GM19438 (cell line): ENCODE measurements at regions not wholly inside any gene's neighbourhood (a gene's known extent, or its start where the extent isn't known, plus 50 kb on each side); places are given as distances from the start of the nearest gene placed in this dataset.
"Not testable (repeated sequence)": the region's sequence is repeated elsewhere in the genome, so short reads cannot be mapped to it uniquely, and the experiment has no call there.

Experiments
- ATAC-seq: cut with Tn5 transposase; IDR thresholded peaks from one replicate; pipeline ENCODE4 v1.9.1; 2021; ENCODE audit warnings: low read depth; ENCODE audit not compliant: unreplicated experiment

DNA sequence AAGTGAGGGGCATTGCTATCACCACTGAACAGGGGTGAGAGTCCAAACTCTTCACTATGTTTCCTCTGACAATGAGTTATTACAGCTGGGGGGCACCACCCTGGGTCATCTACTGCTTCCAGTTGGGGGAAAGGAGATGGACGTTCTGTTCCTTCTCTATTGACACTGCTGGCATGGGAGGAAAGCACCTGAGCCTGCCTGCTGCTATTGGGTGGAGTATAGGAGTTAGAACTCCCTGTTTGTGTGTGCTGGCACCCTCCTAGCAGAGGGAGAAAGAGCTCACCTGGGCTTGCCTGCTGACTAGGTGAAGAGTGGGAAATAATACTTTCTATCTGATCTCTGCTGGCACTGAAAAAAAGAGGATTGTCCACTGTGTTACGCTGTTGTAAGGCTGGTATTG, 163.8 kb downstream of the MSN start:
- no peak for ATAC-seq

- no peak for ATAC-seq
These were observed 161.1 kb downstream of the MSN start for GRCh38 chrX:65828599-65828998.

DNA sequence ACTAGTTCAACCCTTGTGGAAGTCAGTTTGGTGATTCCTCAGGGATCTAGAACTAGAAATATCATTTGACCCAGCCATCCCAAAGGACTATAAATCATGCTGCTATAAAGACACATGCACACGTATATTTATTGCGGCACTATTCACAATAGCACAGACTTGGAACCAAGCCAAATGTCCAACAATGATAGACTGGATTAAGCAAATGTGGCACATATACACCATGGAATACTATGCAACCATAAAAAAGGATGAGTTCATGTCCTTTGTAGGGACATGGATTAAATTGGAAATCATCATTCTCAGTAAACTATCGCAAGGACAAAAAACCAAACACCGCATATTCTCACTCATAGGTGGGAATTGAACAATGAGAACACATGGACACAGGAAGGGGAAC, 157.8 kb downstream of the MSN start:
- ATAC-seq, result not testable (repeated sequence)

DNA sequence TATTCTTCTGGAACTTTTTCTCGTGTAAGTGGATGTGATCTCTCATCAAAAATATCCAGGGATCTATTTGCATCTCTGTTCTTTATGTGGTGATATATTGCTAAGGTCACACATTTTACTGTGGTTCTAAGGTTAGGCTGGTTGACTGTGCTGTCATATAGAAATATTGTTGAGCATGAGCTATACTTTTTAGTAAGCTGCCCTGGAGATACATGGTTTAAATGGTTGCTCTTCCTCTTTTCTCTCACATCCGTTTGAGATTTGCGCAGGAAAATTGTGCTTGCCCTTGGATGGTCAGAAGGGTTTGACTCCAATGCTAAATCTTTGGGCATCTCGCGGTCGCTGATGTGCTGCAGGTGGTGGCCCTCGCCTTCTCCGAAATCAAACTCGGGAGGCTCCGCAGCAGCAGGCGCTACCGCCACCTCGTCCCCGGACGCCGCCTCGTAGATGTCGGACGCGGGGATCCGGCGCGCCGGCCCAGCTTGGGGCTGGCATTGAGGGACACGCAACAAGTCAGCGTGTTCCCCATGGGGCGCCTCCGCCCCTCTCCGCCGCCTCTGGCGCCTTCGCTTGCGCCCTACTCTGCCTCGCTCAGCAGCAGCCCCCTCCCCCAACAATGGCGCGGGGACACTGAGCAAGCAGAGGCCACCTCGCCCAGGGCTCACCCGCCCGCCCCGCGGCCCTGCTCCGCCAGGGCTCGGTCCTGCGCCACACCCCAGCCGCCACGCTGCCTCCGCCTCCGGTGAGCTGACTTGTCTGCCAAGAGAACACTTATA, 154.5 kb downstream of the MSN start:
- no peak for ATAC-seq

DNA sequence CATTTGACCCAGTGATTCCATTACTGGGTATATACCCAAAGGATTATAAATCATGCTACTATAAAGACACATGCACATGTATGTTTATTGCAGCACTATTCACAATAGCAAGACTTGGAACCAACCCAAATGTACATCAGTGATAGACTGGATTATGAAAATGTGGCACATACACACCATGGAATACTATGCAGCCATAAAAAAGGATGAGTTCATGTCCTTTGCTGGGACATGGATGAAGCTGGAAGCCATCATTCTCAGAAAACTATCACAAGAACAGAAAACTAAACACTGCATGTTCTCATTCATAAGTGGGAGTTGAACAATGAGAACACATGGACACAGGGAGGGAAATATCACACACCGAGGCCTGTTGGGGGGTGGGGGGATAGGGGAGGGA, 152.5 kb downstream of the MSN start:
- not testable (repeated sequence) for ATAC-seq

DNA sequence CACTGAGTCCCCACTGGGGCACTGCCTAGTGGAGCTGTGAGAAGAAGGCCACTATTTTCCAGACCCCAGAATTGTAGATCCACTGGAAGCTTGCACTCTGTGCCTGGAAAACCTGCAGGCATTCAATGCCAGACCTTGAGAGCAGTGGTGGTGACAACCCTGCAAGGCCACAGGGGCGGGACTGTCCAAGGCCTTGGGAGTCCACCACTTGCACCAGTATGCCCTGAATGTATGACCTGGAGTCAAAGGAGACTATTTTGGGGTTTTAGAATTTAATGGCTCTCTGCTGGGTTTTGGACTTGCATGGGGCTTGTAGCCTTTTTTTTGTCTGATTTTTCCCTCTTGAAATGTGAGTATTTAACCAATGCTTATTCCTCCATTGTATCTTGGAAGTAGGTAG, 145.8 kb downstream of the MSN start:
- ATAC-seq, result no peak

DNA sequence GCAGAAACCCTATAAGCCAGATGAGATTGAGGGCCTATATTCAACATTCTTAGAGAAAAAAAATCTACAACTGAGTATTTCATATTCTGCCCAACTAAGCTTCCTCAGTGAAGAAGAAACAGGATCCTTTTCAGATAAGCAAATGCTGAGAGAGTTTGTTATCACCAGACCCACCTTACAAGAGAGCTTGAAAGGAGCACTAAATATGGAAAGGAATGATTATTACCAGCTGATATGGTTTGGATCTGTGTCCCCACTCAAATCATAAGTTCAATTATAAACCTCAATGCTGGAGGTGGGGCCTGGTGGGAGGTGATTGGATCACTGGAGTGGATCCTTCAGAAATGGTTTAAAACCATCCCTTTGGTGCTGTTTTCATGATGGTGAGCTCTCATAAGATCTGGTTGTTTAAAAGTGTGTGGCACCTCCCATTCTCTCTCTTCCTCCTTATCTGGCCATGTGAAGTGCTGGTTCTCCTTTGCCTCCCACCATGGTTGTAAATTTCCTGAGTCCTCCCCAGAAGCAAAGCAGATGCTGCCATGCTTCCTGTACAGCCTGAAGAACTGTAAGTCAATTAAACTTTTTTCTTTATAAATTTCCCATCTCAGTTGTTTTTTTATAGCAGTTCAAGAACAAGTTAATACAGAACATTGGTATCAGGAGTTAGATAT, 144.2 kb downstream of the MSN start:
- no peak for ATAC-seq
